Esophagus muscularis mucosa (tissue), 4 donors: ENCODE measurements at regions not wholly inside any gene's neighbourhood (a gene's known extent, or its start where the extent isn't known, plus 50 kb on each side); places are given as distances from the start of the nearest gene placed in this dataset.

ENCODE experiments used
- DNase-seq: peaks from one replicate; pipeline ENCODE4 v3.0.0-alpha.2; 2017; ENCODE audit errors: extremely low spot score
- H3K27ac ChIP-seq, 4 donors: fragments of 200-600 bp; sonication (generic); replicated peaks in 1 of 4; 1 replicate in 3 of 4; 2 replicates in 1 of 4; pipeline ENCODE4 v1.5.1; 2016 to 2019; ENCODE audit warnings: mild to moderate bottlenecking in 1 of 4
- H3K27me3 ChIP-seq, 4 donors: fragments of 200-600 bp; sonication (generic); one replicate each; pipeline versions ENCODE4 v1.5.1 to v1.6.0; 2016 to 2019
- H3K36me3 ChIP-seq, 4 donors: fragments of 200-600 bp; sonication (generic); one replicate each; pipeline ENCODE4 v1.5.1; 2016 to 2019
- H3K4me1 ChIP-seq, 4 donors: fragments of 200-600 bp; sonication (generic); one replicate each; pipeline ENCODE4 v1.5.1; 2016 to 2019
- H3K4me3 ChIP-seq, 4 donors: fragments of 200-600 bp; sonication (generic); 1 replicate in 2 of 4; 2 replicates in 2 of 4; pipeline ENCODE4 v1.5.1; 2016 to 2019; ENCODE audit warnings: mild to moderate bottlenecking in 4 of 4, moderate library complexity in 1 of 4
- H3K9me3 ChIP-seq, 4 donors: fragments of 200-600 bp; sonication (generic); 1 replicate in 3 of 4; 2 replicates in 1 of 4; pipeline ENCODE4 v1.5.1; 2016 to 2019
- EP300 ChIP-seq: sonication (generic); formaldehyde crosslinking; IDR thresholded peaks from one replicate; pipeline ENCODE4 v1.6.1; 2017; ENCODE audit warnings: antibody characterized with exemption
- POLR2A ChIP-seq: fragments of 450-650 bp; IDR thresholded peaks from one replicate; pipeline ENCODE4 v1.6.1; 2017; ENCODE audit warnings: antibody characterized with exemption, moderate library complexity, mild to moderate bottlenecking, low read depth
- POLR2AphosphoS5 ChIP-seq, 2 donors: sonication (generic); formaldehyde crosslinking; IDR thresholded peaks; one replicate each; pipeline ENCODE4 v1.6.1; 2017; ENCODE audit warnings: antibody characterized with exemption in 2 of 2
- WGBS: methylation state at CpG from one replicate; pipeline ENCODE4 v1.1.5; 2018; 5-methylcytosine and 5-hydroxymethylcytosine counted together
- intact Hi-C: fragments of 100-400 bp; cut with DNase I; formaldehyde crosslinking; loops from one replicate; pipeline ENCODE4 v1.15.1; 2023
- TF ChIP-seq, protein P1 (sequence below), 3 experiments: fragments of 200-600 bp in 2 of 3; fragments of 450-650 bp in 1 of 3; sonication (generic) in 2 of 3; IDR thresholded peaks; one replicate each; pipeline ENCODE4 v1.5.1; 2017 to 2019; ENCODE audit warnings: antibody characterized with exemption in 3 of 3, mild to moderate bottlenecking in 2 of 3, moderate library complexity in 1 of 3

DNA sequence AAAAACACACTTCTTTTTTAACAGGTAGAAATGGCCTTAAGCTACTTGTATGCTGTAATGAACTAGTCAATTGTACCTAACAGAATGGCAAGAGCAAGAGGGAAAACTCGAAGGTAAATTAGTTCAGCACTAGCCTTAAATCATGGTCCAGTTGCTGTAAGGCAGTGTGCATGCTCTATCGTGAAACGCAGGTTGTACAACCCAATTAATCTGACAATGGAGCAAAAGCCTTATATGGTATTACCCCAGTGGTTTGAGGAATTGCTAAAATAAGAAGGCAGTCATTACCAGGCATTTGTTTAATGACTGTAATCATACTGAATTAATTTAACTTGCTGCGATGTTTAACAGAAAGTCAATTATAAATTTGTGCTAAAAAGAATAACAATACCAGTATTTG is 69.3 kb upstream of the SOX4 start:
- H3K27me3 ChIP-seq = no peaks in the 10 kb centered on the region
- H3K27ac ChIP-seq = no peak overlapping the region
- no peak for DNase-seq
- TF ChIP-seq POLR2A (no peak), POLR2AphosphoS5 (IDR thresholded peaks at IDR 0.05) (no peak), EP300 (no peak)
- TF ChIP-seq, protein P1, sequence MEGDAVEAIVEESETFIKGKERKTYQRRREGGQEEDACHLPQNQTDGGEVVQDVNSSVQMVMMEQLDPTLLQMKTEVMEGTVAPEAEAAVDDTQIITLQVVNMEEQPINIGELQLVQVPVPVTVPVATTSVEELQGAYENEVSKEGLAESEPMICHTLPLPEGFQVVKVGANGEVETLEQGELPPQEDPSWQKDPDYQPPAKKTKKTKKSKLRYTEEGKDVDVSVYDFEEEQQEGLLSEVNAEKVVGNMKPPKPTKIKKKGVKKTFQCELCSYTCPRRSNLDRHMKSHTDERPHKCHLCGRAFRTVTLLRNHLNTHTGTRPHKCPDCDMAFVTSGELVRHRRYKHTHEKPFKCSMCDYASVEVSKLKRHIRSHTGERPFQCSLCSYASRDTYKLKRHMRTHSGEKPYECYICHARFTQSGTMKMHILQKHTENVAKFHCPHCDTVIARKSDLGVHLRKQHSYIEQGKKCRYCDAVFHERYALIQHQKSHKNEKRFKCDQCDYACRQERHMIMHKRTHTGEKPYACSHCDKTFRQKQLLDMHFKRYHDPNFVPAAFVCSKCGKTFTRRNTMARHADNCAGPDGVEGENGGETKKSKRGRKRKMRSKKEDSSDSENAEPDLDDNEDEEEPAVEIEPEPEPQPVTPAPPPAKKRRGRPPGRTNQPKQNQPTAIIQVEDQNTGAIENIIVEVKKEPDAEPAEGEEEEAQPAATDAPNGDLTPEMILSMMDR (IDR thresholded peaks at IDR 0.05) = no peak
- intact Hi-C loops = no loop called here
- no peak overlapping the region for H3K4me3 ChIP-seq
- WGBS = 71% methylated on average over 4 of the region's 4 CpGs
- H3K9me3 ChIP-seq = no peaks in the 10 kb centered on the region
- H3K4me1 ChIP-seq = no peaks in the 10 kb centered on the region
- H3K36me3 ChIP-seq = no peaks in the 10 kb centered on the region

DNA sequence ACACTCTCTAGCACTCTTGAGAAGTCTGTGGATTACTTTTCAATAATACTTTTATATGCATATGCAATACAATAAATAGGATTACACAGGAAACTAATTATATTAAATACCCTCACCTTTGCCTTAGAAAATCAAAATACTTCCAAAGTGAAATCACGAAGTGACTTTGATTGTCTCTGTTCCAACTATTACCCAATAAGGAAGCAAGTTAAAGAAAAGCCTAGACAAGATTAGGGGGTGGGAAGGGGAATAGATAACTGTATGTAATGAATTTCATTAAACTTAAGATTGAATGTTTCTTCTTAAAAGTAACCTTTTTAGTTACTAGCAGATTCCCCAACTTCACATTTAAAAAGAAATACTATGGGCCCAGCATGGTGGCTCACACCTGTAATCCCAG is 66.6 kb upstream of the SOX4 start:
- Histone ChIP-seq H3K27ac (no peak overlapping the region), H3K4me1 (no peaks in the 10 kb centered on the region), H3K4me3 (no peak overlapping the region), H3K36me3 (no peaks in the 10 kb centered on the region), H3K27me3 (no peaks in the 10 kb centered on the region), H3K9me3 (no peaks in the 10 kb centered on the region)
- TF ChIP-seq POLR2AphosphoS5 (IDR thresholded peaks at IDR 0.05) (no peak), POLR2A (no peak), EP300 (no peak)
- TF ChIP-seq, protein P1 (IDR thresholded peaks at IDR 0.05) = no peak
- intact Hi-C loops = no loop called here
- WGBS = 37% methylated on average over 1 of the region's 1 CpG
- DNase-seq = no peak

DNA sequence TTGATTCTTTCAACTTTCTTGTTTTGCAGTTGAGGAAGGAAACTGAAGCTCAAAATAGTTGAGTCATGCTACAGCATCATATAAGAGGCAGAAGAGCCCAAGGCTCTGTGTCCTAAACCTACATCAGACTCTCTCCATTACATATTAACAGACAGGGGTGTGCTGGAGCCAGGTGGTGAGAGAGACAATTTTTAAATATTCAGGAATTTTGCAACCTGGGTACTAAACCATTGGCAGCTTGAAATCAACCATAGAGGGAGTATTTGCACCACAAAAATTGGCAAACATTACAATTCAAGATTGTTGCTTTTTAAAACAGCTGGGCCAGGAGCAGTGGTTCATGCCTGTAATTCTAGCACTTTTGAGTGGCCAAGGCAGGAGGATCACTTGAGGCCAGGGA is 65.8 kb upstream of the SOX4 start:
- Histone ChIP-seq H3K4me1 (no peaks in the 10 kb centered on the region), H3K27me3 (no peaks in the 10 kb centered on the region), H3K36me3 (no peaks in the 10 kb centered on the region), H3K9me3 (no peaks in the 10 kb centered on the region), H3K27ac (no peak overlapping the region), H3K4me3 (no peak overlapping the region)
- intact Hi-C loops = no loop called here
- TF ChIP-seq, protein P1 (IDR thresholded peaks at IDR 0.05) = no peak
- no peak for TF ChIP-seq POLR2AphosphoS5 (IDR thresholded peaks at IDR 0.05)
- no peak for TF ChIP-seq POLR2A
- no peak for TF ChIP-seq EP300
- DNase-seq = no peak

DNA sequence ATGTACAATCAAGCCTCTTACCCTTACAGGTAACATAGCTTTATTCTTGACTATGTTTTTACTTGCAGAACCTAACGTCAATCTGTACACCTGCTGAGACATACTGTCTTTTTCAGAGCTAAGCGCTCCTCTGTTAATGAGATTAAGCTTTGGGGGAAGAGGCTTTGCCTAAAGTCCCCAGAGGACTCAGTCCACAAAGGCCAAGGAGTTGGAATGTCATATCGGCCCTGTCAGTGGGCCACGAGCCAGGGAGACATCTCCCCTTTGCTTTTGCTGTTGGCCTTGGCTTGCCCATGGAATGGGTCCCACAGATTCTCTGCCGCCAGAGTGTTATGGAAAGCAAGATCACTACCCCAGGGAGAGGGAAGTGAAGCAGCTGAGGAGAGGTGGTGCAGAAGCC is 64.1 kb upstream of the SOX4 start:
- Histone ChIP-seq H3K9me3 (no peaks in the 10 kb centered on the region), H3K27me3 (no peaks in the 10 kb centered on the region), H3K27ac (no peak overlapping the region), H3K36me3 (no peaks in the 10 kb centered on the region), H3K4me3 (no peak overlapping the region), H3K4me1 (no peaks in the 10 kb centered on the region)
- 94% methylated on average over 5 of the region's 5 CpGs for WGBS
- TF ChIP-seq POLR2AphosphoS5 (IDR thresholded peaks at IDR 0.05) (no peak), POLR2A (no peak), EP300 (no peak)
- TF ChIP-seq, protein P1 (IDR thresholded peaks at IDR 0.05) = no peak
- no peak for DNase-seq
- intact Hi-C loops = no loop called here

DNA sequence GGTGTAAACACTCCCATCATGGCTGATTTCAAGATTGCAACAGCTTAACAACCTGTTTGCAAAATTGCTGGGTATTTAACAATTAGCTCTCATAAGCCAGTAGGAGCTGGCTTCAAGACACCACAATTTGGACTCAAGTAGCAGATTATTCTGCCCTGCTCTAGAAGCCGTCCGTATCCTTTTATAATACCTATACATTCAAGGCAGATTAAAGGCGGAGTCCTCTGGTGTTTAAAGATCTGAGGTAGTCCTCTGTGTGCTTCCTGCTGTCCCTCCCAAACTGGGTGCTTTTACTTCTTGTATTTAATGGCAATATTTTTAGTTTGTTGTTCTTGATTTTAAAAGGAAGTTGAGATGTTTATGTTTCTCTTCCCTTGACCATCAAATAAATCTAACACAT is 62.2 kb upstream of the SOX4 start:
- Histone ChIP-seq H3K27ac (no peak overlapping the region), H3K27me3 (no peaks in the 10 kb centered on the region), H3K36me3 (no peaks in the 10 kb centered on the region), H3K4me1 (no peaks in the 10 kb centered on the region), H3K9me3 (no peaks in the 10 kb centered on the region), H3K4me3 (no peak overlapping the region)
- 81% methylated on average over 3 of the region's 3 CpGs for WGBS
- no peak for DNase-seq
- intact Hi-C loops = no loop called here
- TF ChIP-seq POLR2A (no peak), POLR2AphosphoS5 (IDR thresholded peaks at IDR 0.05) (no peak), EP300 (no peak)
- TF ChIP-seq, protein P1 (IDR thresholded peaks at IDR 0.05) = no peak
